ENCODE measurements at regions not wholly inside any gene's neighbourhood (a gene's known extent, or its start where the extent isn't known, plus 50 kb on each side); places are given as distances from the start of the nearest gene placed in this dataset.
"Not testable (repeated sequence)": the region's sequence is repeated elsewhere in the genome, so short reads cannot be mapped to it uniquely, and the experiment has no call there.

DNA sequence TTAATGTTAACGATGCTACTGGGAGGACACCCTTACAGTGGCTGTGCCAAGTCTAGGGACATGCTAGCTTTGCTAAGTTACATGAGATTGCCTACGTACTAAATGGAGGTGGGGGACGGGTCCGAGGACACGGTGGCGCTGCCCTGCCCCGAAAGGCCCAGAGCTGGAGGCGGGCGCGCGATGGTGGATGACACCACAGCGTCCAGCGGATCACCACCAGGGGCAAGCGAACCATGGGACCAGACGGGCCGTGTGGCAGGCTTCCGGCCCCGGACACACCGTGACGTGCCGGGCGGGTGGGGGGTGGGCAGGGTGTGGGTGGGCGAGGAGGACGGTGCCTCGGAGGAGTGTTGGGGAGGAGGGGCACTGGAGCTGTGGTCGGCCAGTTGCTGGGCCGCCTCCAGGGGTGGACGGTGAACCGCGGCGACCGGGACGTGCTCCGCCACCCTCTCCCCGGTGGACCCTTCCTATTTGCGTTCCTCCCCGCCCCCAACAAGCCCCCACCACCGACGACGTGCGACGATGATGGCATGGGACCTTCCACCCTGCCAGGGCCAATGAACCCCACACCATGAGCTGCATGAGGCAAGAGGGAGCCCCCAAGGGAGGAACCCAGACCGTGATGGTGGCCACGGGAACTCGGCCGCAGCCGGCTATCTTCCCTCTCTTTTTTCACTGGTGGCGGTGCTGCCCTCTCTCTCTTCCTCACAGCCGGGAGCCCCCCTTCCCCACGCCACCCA lies 773.3 kb upstream of the DEFB115 start:
- DNase-seq (ENCODE audit: low spot score in 2 of 2), result no peak
- TF ChIP-seq, protein P1, sequence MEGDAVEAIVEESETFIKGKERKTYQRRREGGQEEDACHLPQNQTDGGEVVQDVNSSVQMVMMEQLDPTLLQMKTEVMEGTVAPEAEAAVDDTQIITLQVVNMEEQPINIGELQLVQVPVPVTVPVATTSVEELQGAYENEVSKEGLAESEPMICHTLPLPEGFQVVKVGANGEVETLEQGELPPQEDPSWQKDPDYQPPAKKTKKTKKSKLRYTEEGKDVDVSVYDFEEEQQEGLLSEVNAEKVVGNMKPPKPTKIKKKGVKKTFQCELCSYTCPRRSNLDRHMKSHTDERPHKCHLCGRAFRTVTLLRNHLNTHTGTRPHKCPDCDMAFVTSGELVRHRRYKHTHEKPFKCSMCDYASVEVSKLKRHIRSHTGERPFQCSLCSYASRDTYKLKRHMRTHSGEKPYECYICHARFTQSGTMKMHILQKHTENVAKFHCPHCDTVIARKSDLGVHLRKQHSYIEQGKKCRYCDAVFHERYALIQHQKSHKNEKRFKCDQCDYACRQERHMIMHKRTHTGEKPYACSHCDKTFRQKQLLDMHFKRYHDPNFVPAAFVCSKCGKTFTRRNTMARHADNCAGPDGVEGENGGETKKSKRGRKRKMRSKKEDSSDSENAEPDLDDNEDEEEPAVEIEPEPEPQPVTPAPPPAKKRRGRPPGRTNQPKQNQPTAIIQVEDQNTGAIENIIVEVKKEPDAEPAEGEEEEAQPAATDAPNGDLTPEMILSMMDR (IDR thresholded peaks at IDR 0.05), result no peak
- TF ChIP-seq POLR2AphosphoS5 (IDR thresholded peaks at IDR 0.05) (no peak), POLR2A (IDR thresholded peaks at IDR 0.05) (no peak)
- Histone ChIP-seq H3K36me3 (no peaks in the 10 kb centered on the region), H3K27me3 (peaks cover 0 to 7% of the 10 kb centered on the region in 2 donors), H3K4me1 (no peaks in the 10 kb centered on the region), H3K9me3 (peaks cover 34 to 38% of the 10 kb centered on the region in 2 donors), H3K27ac (no peak overlapping the region), H3K4me3 (no peak overlapping the region)
- intact Hi-C loops (cut with DNase I; ENCODE audit: low total_unique reads), result no loop called here

DNA sequence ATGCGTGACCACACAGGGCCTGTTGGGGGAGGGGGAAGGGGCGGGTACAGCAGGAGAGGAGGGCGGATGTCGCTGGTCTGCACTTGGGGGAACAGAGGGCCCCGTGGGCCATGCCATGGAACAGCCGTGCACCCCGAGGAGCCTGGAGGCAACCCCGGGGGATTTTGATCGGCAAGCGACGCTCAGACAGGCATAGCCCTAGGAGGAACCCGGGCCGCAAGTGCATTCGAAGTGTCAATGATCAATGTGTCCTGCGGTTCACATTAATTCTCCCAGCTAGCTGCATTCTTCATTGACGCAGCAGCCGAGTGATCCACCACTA lies 772.8 kb upstream of the DEFB115 start:
- no peak for TF ChIP-seq POLR2AphosphoS5 (IDR thresholded peaks at IDR 0.05)
- no peak for TF ChIP-seq POLR2A (IDR thresholded peaks at IDR 0.05)
- TF ChIP-seq, protein P1 (IDR thresholded peaks at IDR 0.05), result no peak
- Histone ChIP-seq H3K27ac (no peak overlapping the region), H3K9me3 (peaks cover 36 to 38% of the 10 kb centered on the region in 2 donors), H3K4me3 (no peak overlapping the region), H3K27me3 (peaks cover 0 to 7% of the 10 kb centered on the region in 2 donors), H3K36me3 (no peaks in the 10 kb centered on the region), H3K4me1 (no peaks in the 10 kb centered on the region)
- DNase-seq (ENCODE audit: low spot score in 2 of 2), result no peak
- intact Hi-C loops (cut with DNase I; ENCODE audit: low total_unique reads), result no loop called here

DNA sequence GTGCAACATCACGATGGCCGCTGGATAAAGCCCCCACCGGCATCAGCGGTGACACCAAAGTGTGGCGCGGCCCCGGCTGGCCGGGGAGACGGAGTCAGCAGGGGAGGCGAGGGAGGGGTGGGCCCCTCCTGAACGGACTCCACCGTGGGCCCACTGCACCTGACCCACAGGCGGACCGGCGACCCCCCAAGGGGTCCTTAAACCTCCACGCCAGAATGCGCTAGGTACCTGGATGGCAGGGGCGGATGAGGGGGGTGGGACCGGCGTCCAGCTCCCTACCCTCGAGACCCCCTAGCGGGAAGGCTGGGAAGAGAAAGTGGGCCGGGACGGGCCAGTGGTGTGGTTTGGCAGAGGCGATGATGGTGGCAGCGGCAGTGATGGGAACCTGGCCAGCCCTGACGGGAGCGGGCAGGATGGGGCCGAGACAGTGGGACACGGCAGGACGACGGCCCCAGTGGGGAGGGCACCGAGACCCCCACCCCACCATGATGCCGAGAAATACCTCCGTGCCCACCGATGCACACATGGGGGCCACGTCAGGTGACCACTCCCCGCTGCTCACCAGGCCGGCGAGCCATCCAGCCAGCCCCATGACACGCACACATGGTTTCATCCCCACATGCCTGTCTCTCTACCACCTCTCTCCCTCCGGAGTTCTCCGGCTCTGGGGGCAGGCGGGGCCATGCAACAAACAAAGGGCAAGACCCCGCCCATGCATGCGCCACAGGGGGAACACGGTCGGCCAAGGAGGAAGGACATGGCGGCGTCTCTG lies 771.9 kb upstream of the DEFB115 start:
- H3K27ac ChIP-seq, result no peak overlapping the region
- H3K36me3 ChIP-seq, result no peaks in the 10 kb centered on the region
- intact Hi-C loops (cut with DNase I; ENCODE audit: low total_unique reads), result no loop called here
- no peak for DNase-seq (ENCODE audit: low spot score in 2 of 2)
- H3K4me3 ChIP-seq, result no peak overlapping the region
- no peaks in the 10 kb centered on the region for H3K4me1 ChIP-seq
- peaks cover 0 to 7% of the 10 kb centered on the region in 2 donors for H3K27me3 ChIP-seq
- no peak for TF ChIP-seq POLR2A (IDR thresholded peaks at IDR 0.05)
- no peak for TF ChIP-seq POLR2AphosphoS5 (IDR thresholded peaks at IDR 0.05)
- peaks cover 29 to 36% of the 10 kb centered on the region in 2 donors for H3K9me3 ChIP-seq

DNA sequence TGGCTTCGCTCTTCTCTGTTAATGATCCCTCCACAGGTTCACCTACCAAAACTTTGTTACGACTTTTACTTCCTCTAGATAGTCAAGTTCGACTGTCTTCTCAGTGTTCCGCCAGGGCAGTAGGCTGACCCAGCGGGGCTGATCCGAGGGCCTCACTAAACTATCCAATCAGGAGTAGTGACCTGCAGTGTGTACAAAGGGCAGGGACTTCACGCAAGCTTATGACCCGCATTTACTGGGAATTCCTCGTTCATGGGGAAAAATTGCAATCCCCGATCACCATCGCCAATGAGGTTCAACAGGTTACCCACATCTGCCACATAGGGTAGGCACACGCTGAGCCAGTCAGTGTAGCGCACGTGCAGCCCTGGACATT lies 771.4 kb upstream of the DEFB115 start:
- Histone ChIP-seq H3K9me3 (peaks cover 32 to 38% of the 10 kb centered on the region in 2 donors), H3K27ac (no peak overlapping the region), H3K4me1 (no peaks in the 10 kb centered on the region), H3K27me3 (peaks cover 0 to 7% of the 10 kb centered on the region in 2 donors), H3K36me3 (no peaks in the 10 kb centered on the region), H3K4me3 (no peak overlapping the region)
- intact Hi-C loops (cut with DNase I; ENCODE audit: low total_unique reads), result no loop called here
- no peak for DNase-seq (ENCODE audit: low spot score in 2 of 2)
- TF ChIP-seq, protein P1 (IDR thresholded peaks at IDR 0.05), result no peak
- TF ChIP-seq POLR2AphosphoS5 (IDR thresholded peaks at IDR 0.05) (no peak), POLR2A (IDR thresholded peaks at IDR 0.05) (no peak)

DNA sequence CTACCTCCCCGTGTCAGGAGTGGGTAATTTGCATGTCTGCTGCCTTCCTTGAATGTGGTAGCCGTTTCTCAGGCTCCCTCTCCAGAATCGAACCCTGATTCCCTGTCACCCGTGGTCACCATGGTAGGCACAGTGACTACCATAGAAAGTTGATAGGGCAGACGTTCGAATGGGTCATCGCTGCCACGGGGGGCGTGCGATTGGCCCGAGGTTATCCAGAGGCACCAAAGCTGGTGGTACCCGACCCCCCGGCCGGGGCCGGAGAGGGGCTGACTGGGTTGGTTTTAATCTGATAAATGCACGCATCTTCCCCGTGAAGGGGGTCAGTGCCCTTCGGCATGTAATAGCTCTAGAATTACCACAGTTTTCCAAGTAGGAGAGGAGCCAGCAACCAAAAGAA lies 770.0 kb upstream of the DEFB115 start:
- intact Hi-C loops (cut with DNase I; ENCODE audit: low total_unique reads); H3K27me3 ChIP-seq; DNase-seq (ENCODE audit: low spot score in 2 of 2); H3K27ac ChIP-seq; H3K36me3 ChIP-seq; H3K4me1 ChIP-seq; H3K4me3 ChIP-seq: not testable (repeated sequence)
- H3K9me3 ChIP-seq, result peaks cover 37 to 40% of the 10 kb centered on the region in 2 donors

Data from breast epithelium (tissue), 4 donors.